TTC549 (cell line): ENCODE measurements at regions not wholly inside any gene's neighbourhood (a gene's known extent, or its start where the extent isn't known, plus 50 kb on each side); places are given as distances from the start of the nearest gene placed in this dataset.
"Not testable (repeated sequence)": the region's sequence is repeated elsewhere in the genome, so short reads cannot be mapped to it uniquely, and the experiment has no call there.

Source experiments
- FAIRE-seq: peaks from 2 replicates; lab custom pipeline; 2012; peaks lifted over from hg19 to GRCh38; lab: Jason Lieb, UNC

DNA sequence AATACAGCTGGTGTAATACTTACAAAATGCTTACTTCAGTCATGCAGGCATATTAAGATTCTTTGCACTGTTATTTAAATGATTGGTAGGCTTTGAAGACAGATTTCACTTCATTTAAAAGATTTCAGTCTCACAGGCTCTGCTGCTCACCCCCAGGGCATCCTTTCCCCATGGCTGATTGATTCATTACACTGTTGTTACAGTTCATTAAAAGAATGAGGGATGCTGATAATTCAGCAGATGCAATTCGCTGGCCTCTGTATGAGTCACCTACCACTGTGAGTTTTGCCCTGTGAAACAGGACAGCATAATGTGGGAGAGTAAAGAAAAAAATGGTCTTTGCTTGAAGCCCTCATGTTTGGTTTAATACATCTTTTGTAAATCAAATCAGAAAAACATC is 246.9 kb downstream of the CYLC2 start:
- FAIRE-seq, result no peak

DNA sequence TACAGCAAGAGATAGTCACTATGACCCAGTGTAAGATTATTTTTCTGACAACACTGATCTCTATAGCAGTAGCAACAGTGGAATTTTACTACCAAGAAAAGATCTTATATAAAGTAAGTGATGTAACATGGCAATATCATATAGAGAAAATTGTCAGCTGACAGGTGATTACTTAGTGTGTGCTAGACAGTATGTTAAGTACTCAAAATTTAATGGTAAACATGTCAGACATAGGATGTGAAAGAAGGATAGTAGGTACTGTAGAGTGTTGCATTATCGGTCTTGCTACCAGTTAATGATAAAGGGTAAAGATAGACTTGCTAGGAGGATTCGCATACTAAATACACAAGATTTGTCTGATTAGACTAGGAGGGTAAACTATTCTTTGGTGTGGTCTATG is 247.4 kb downstream of the CYLC2 start:
- no peak for FAIRE-seq

DNA sequence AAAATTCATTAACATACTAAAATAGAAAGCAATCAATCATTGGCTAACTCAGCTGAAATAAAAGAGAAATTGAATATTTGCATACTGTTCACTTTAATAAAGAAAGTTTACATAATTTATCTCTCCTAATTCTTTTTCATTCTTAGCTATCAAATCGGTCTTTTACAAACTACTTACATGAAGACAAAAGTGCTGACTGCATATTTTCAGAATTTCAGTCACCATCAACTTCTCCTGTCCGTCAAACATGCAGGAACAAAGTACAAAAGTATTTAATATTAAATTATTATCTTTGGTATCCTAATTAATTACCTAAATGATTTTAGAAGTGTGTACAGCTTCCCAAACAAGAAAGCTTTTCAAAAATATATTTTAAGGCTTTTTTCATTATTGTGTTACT is 248.4 kb downstream of the CYLC2 start:
- no peak for FAIRE-seq

DNA sequence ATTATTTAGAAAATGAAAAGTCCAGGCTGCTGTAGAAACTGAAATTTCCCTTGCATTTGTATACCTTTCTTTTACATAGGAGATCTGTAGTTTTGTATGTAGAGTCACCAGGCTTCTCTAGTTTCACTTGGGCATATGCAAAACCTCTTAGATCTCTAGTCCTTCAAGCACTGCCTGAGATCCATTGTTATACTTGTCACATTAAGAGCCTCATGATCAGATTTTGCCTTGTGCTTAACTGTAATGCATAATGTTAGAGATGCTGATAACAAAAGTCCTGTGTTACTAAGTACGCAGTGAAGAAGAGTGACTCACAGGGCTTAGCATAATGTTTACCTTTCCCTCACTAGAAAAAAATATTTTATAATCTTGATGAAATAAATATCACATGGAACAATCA is 250.2 kb downstream of the CYLC2 start:
- no peak for FAIRE-seq

DNA sequence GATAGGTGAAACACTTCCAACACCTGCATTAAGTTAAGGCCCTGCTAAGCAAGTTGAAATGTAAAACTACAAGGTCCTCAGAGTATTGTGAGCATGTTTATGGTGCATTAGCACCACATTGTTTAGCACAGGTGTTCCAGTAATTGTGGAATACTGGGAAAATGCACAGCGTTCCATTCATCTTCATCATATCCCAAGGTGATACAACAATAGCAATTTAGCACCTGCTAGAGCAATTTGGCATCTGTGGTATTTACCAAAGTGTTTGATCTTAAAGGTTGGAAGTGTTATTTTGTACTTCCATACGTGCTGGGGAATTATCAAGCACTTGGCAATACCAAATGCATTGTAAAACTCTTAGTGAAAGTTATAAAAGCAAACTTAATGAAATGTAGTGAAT is 266.8 kb downstream of the CYLC2 start:
- no peak for FAIRE-seq

DNA sequence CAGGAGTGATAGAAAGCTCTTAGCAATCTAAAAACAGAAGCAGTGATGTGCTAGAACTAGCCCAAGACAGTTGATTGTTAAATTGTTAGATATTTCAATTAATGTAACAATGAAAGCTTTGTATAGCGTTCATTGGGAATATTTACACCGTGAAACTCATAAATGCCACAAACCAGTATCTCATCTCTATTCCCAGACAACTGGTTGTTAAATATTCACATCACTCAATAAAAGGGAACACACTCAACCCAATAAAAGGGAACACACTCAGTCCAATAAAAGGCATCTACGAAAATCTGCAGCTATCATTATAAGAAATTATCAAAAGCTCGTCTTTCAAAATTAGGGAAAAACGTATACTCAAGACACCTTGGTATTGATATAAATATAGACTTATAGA is 270.9 kb downstream of the CYLC2 start:
- FAIRE-seq, result no peak

DNA sequence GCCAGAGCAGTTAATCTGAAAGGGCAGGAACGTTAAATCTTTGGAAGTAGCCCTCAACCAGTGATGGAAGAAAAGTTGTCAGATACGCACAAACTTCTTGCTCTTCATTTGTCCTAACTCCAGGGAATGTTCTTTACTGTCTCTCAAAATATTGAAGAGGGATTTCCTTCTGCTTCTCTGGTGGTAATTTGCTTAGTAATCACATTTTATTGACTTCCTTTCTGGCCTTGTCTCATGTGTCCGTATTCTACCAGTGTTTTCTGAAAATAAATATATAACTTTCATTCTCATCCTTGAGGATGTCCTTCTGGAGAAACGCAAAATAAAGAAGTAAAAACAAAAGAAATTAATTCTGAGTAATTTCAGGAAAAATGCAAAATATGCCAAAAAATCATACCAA is 282.1 kb downstream of the CYLC2 start:
- FAIRE-seq, result no peak

DNA sequence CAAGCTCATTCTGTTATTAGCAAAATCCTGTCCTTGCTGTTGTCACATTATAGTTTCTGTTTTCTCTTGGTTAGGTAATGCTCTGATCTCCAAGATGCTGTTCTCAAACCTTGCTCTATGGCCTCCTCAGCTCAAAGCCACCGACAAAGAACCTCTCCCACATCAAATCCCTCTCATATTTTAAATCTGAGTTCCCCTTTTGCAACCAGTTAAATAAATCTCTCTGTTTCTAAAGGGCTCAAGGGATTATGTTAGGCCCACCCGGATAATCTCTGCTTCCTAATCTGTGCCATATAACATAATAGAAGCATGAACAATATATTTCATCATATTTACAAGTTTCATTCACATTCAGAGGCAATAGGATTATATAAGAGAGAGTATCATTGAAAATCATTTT is 286.0 kb downstream of the CYLC2 start:
- no peak for FAIRE-seq

DNA sequence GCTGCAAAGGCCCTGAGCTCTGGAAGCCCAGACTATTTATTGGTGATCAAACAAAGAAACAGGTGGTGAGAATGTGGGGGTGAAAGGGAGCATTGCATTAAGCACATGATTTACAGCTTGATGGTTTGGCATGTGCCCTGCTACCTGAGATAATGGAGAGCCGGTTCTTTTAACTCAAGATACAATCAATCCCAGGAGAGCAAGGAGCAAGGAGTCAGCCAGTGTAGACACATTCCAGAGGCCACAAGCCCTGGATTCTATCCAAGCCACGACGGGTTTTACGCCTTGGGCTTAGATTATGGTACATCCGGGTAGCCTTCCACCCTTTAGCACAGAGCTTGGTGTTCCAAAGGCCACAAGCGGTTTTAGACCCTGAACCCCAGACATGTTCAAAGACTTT is 292.2 kb downstream of the CYLC2 start:
- FAIRE-seq, result no peak

DNA sequence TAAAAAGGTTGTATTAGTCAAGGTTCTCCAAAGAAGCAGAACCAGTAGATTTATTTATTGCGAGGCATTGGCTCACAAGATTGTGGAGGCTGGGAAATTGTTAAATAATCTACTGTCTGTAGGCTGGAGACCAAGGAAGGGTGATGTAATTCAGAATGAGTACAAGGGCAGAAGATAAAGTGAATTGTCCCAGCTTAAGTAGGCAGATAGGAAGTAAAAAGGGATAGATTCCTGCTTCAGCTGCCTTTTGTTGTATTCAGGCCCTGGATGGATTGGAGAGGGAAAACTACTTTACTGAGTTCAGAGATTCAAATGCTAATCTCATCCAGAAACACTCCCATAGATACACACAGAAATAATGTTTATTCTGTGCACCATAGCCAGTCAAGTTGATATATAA is 301.1 kb downstream of the CYLC2 start:
- no peak for FAIRE-seq

DNA sequence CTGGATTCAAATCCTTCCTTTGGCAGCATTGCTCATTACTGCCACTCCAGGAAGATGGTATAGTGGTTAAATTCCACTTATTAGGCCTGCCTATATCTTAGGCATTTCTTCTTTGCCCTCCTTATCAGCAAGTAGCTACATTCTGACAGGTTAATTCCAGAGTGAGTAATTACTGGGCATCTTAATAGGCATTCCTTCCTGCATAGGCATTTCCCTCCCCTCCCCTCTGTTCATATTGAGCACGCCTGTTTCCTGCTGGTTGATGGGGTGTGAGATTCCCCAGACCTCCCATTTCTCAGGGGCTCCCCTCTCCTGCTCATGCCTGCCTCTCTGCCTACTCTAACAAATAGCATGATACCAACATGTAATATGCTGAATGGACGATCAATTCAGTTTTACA is 305.9 kb downstream of the CYLC2 start:
- no peak for FAIRE-seq

DNA sequence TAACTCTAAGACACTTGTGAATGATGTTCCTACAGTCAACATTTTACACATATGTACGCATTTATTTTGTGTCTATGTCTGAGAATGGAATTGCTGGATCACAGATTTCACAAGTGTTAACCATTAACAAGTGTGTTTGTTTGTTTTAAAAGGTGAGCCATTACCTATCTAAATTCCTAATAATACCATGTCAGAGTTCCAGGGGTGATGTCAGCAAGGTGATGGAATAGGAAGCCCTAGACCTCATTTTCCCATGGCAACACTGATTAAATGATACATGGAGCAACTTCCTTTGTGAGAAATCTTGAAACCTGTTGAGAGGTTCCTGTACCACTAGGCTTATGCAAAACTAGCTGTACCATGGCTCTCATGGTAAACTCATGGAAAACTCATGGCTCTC is 309.7 kb downstream of the CYLC2 start:
- FAIRE-seq, result no peak

DNA sequence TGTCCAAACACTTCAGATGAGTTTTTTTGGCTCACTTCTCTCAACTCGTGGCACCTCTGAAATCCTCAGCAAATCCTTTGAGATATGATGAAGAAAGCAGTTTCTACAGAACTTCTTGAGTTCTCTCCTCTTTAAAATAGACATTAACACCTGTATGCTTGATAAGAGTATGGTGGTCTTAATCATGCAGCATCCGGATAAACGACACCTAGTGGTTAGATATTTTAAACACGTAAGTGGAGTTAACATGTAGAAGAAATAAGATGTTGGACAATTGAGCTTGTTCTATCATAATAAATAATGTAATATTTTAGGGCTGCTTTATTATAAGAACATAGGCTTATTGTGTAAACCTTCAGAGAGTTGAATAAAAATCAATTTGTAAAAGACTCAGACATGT is 324.8 kb downstream of the CYLC2 start:
- FAIRE-seq, result no peak

DNA sequence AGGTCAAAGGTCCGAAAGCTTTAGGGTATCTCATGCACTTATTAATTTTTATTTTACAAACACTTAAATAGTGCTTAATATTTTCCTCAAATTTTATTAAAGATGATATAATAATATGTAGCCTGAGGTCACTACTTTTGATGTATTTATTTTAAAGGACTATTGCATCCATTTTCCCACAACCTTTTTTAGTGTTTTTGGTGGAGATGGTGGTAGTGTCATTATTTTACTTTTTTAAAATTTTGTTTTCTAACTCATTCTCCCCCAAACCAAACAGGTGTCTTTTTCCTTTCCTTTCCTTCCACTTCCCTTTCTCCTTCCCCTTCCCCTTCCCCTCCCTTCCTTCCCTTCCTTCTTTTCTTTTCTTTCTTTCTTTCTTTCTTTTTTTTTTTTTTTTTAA is 328.6 kb downstream of the CYLC2 start:
- FAIRE-seq, result no peak

DNA sequence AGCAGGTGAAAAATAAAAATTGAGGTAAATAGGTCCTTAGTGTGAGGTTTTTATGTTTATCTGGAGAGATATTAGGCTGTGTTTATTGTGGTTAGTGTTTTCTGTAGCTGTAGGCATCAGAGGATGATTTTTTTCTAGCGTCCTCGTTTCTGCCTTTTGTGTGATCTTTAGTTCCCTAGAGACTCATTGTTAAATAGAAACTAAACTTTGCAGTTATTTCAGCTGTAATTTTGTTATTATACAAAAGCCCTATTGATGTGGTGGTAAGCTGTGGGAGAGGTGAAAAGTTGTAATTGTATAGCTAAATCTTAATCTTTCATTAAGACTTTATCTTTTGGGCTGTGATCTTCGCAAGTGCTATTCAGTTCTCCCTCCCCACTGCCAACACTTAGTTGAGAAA is 340.3 kb downstream of the CYLC2 start:
- no peak for FAIRE-seq

DNA sequence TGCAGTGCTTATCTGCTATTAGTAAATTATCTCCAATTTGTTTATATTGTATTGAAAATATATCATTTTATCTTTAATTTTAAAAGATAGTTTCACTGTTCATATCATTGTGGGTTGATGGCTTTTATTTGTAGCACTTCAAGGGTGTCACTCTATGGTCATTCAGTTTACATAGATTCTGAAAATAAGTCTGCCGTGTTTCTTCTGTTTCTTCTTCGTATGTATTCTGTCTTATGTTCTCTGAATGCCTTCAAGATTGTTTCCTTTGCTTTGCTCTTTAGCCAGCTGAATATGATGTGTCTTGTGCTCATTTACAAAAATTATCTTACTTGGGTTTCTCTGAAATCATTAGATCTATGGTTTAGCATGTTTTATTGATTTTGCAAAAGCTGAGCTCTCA is 359.9 kb downstream of the CYLC2 start:
- no peak for FAIRE-seq

DNA sequence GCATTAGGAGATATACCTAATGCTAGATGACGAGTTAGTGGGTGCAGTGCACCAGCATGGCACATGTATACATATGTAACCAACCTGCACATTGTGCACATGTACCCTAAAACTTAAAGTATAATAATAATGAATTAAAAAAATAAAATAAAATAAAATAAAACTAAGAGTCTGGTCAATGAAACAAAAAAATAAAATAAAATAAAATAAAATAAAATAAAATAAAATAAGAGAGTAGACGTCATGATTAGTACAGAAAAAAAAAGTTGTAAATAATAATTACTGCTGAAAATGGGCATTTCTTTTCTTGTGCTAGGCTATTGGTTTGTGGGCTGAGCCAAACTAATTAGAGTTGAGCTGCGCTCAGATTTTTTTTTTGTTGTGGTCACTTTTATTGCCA is 362.8 kb downstream of the CYLC2 start:
- not testable (repeated sequence) for FAIRE-seq

DNA sequence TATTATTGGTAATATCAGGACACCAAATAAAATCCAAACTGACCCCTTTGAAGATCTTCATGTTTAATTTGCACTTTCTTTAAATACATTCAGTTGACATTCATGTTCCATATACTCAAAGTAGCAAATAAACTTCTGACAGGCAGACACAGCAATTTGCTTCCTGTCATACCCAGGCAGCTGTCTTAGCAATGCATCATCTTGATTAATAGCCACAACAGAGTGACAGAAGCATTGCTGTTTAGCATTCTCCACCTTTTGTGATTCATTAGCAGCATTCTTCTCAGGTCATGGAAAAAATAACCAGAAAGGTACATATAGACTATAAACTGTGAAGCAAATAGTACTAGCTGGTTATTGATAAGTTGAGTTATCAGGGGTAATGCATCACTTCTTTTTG is 366.8 kb downstream of the CYLC2 start:
- FAIRE-seq, result no peak

DNA sequence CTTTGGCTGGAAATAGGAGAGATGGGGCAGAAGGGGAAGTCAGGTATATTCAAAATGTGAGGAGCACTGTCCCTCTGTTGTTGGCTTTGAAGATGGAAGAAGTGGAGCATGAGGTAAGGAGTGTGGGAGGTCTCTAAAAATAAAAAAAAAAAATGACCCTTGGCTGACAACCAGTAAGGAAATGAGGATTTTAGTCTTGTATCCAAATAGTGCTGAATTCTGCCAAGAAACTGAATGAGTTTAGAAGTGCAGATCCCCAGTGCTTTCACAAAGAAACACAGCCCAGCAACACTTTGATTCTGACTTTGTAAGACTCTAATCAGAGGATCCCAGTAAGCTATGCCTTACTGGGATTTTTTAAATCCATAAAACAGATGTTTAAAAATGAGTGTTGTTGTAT is 367.9 kb downstream of the CYLC2 start:
- FAIRE-seq, result no peak

DNA sequence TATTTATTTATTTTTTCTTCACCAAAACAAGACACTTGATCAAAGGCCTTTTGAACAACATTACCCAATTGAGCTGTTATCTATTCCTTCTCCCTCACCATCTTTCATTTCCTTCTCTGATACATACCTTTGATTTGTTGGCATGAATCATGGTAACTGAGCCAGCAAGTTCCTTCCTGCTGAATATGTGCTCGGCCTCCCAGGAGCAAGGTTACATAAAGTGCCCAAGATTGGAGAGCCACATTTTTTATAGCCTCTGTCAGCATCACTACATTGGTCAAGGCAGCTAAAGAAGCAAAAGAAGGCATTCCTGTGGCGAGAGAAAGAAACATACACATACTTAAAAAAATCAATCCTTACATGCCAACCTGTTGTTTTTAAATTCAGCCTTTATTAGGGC is 369.6 kb downstream of the CYLC2 start:
- no peak for FAIRE-seq

DNA sequence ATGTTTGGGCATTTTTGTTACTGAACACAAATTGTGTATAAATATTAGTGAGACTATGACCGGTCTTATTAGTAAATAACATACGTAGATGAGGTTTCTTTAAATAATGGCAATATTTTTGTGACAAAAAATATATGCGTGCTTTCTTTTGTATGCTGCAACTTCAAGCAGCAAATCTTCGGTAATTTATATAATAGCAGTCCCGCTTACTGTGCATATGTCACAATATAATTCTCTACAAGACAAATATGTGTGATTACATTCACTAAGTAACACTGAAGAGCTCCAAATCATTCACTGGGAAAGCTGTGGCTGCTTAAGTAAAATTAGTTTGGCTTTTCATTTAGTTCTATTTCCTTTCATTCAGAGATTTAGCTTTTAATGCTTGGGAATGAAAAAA is 376.0 kb downstream of the CYLC2 start:
- no peak for FAIRE-seq

DNA sequence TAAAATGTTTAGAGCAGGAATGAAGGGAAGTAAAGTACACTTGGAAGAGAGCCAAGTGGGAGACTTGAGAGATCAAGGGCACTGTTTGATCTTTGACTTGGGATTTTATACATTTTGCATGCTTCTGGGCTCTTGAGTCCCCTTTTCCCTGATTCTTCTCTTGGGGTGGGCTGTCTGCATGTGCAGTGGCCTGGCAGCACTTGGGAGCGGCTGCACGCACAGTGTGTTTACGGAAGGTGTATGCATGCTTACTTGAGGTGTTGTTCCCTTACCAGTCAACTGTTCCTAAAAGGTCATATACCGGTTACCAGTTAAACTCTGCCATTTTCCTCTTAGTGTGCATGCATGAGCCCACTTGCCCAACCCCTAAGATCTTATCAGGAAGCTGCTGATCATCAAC is 377.7 kb downstream of the CYLC2 start:
- FAIRE-seq, result no peak

DNA sequence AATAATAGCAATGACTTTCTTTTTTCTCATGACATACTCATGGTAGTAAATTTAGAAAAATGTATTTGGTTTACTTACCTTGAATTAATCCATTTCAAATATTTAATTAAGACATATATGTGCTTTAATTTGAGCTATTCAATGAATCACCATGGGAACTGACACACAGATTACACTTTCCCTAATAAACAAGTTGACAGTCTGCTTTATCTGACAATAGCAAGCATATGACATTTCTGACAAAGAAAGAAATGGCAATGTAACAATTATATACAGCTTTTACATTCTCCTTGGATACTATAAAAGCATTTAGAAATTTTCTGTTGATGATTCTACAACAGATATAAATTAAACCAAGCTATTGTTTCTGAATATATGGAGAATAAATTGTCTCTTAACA is 382.5 kb downstream of the CYLC2 start:
- no peak for FAIRE-seq

DNA sequence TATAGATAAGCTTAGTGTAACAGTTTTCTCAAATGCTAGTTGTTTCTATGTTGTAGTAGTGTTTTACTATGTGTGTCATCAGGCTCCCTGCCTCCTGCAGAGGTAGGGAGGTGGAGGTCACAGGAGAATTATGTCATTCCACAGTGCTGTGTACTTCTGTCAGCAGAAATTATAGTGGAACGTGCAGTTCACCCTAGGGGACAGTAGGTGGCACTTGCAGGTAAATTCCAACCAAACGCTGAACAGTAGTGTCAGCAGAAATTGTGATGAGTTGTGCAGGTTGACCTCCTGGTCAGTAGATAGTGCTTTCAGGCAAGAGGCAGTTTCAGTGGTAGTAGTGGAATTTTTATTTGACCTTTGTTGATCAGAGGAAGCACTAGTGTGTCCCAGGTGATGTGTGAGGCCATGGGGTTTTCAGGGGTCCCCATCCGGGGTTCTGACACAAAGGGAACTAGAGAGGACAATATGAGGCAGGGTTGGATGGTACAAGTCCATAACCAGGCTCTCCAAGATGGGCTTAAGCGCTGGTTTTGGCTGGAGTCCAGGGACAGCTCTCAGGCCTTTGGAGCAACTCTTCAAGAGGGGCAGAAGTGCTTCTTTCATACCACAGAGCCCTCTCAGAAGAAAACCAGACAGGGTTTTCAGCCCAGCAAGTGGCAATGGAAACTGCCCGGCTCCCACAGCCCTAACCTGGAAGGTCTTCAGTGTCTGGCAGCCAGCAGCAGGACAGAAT is 402.9 kb downstream of the CYLC2 start:
- no peak for FAIRE-seq

DNA sequence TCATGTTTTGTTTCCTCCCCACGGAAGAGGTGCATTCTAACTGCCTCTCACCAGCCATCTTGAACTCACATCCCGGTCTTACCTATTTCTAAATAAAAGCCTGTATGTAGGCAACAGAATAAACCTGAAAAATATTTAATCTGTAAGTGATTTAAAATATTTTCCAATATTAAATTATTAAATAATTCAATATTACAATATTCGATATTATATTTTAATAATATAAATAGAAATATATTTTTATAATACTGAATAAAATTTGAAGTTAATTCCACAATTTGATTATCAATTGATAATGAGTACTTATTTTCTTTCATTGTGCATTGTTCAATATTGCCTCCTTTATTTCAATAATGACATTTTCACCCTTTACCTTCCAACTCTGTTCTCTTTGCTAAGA is 404.4 kb downstream of the CYLC2 start:
- peak; percentile 32 for FAIRE-seq
